Memory B cell (primary cell): ENCODE measurements at regions not wholly inside any gene's neighbourhood (a gene's known extent, or its start where the extent isn't known, plus 50 kb on each side); places are given as distances from the start of the nearest gene placed in this dataset.
"Not testable (repeated sequence)": the region's sequence is repeated elsewhere in the genome, so short reads cannot be mapped to it uniquely, and the experiment has no call there.

ENCODE experiments used
- ATAC-seq: fragments of 150-1000 bp; cut with Tn5 transposase; 2 replicates; pipeline ENCODE4 v1.10.0; 2021; ENCODE audit warnings: low read depth, mild to moderate bottlenecking, moderate library complexity
- DNase-seq, 2 donors: peaks; one replicate each; pipeline ENCODE4 v3.0.0; 2022; ENCODE audit warnings: low spot score in 2 of 2
- H3K27ac Mint-ChIP-seq: one replicate; pipeline ENCODE4 v1.8.0; 2022; ENCODE audit warnings: mild to moderate bottlenecking, moderate library complexity, mixed read lengths
- H3K27me3 Mint-ChIP-seq: one replicate; pipeline ENCODE4 v1.8.0; 2022; ENCODE audit warnings: mixed read lengths
- H3K36me3 Mint-ChIP-seq: one replicate; pipeline ENCODE4 v1.8.0; 2022; ENCODE audit warnings: mild to moderate bottlenecking, mixed read lengths
- H3K4me1 Mint-ChIP-seq: one replicate; pipeline ENCODE4 v1.8.0; 2022; ENCODE audit warnings: mixed read lengths
- H3K4me3 Mint-ChIP-seq: one replicate; pipeline ENCODE4 v1.8.0; 2022; ENCODE audit warnings: mild to moderate bottlenecking, moderate library complexity, mixed read lengths
- H3K9me3 Mint-ChIP-seq: one replicate; pipeline ENCODE4 v1.8.0; 2022; ENCODE audit warnings: mixed read lengths

- Mint-ChIP-seq H3K4me1 (no peaks in the 10 kb centered on the region), H3K36me3 (no peaks in the 10 kb centered on the region), H3K27ac (no peak overlapping the region), H3K4me3 (no peak overlapping the region), H3K9me3 (peaks cover 4% of the 10 kb centered on the region), H3K27me3 (no peaks in the 10 kb centered on the region)
- no peak for ATAC-seq
- no peak for DNase-seq
These were observed 791.1 kb upstream of the SOX11 start for GRCh38 chr2:4900861-4901770.

DNA sequence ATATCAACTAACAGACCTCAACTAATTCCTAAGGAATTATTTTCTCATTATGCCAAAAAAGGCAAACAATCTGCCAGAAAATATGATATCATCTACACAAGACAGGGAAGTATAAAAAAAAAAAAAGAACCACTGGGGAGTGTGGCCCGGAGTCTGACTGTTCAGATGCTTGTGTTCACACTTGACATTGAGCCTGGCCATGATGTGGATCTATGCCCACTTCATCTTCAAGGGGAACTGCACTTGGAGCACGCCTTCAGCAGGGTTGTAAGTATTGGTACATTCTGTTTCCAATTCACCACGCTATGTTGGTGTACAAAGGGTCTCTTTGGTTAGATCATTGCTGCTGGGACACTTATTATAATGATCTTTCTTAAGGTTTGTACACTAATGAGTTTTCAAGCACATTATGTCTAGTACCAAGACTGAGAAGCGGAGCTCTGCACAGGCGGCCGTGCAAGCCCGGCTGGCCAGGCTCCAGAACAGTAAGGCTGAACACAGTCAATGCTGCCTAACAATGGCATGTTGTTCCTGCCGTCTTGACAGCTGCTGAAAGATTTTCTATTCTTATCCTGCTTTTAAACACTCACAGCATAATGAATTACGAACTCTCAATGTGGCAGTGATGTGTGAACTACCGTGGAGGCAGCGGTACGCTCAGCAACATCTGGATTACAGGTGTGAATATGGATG lies 788.4 kb upstream of the SOX11 start:
- H3K36me3 Mint-ChIP-seq = no peaks in the 10 kb centered on the region
- no peaks in the 10 kb centered on the region for H3K27me3 Mint-ChIP-seq
- H3K27ac Mint-ChIP-seq = no peak overlapping the region
- H3K4me1 Mint-ChIP-seq = no peaks in the 10 kb centered on the region
- H3K4me3 Mint-ChIP-seq = no peak overlapping the region
- ATAC-seq (no peak), DNase-seq (no peak)
- H3K9me3 Mint-ChIP-seq = peaks cover 2% of the 10 kb centered on the region

- DNase-seq (no peak), ATAC-seq (no peak)
- Mint-ChIP-seq H3K27ac (no peak overlapping the region), H3K4me3 (no peak overlapping the region), H3K9me3 (no peaks in the 10 kb centered on the region), H3K27me3 (no peaks in the 10 kb centered on the region), H3K4me1 (no peaks in the 10 kb centered on the region), H3K36me3 (no peaks in the 10 kb centered on the region)
These were observed 783.7 kb upstream of the SOX11 start for GRCh38 chr2:4908461-4908860.

DNA sequence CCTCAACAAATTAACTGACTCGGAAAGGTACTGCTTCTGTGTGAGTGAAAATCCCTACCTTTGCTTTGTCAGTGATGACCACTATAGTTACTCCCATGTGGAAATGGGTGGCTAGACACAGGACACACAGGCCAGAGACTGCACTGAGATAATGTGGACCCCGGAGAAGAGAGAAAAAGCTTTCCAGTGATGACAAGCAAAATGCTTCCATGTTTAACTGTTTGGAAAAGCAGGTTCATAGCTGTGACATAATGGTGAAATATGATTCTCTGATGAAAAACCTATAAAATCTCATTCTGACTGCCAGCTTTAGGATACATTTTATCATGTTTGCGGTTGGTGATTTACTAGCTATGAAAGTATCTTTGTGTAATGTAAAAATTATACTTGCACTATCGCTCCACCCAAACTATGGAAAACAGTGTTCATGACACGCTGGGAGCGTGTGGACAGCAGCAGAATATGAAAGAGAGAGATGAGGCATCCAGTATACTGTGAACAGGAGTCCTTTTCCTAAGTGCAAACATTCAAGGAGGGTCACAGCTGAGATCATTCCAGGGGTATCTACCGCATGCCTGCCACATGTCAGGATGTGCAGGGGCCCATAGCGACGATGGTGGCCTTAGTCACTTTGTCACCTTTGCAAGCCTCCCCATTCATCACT lies 782.7 kb upstream of the SOX11 start:
- Mint-ChIP-seq H3K36me3 (no peaks in the 10 kb centered on the region), H3K27ac (no peak overlapping the region), H3K27me3 (no peaks in the 10 kb centered on the region), H3K9me3 (no peaks in the 10 kb centered on the region), H3K4me1 (no peaks in the 10 kb centered on the region), H3K4me3 (no peak overlapping the region)
- DNase-seq (no peak), ATAC-seq (no peak)

GRCh38 chr2:4914036-4914435 lies 778.1 kb upstream of the SOX11 start:
- Mint-ChIP-seq H3K27ac (no peak overlapping the region), H3K9me3 (peaks cover 2% of the 10 kb centered on the region), H3K27me3 (peaks cover 2% of the 10 kb centered on the region), H3K4me3 (no peak overlapping the region), H3K4me1 (no peaks in the 10 kb centered on the region), H3K36me3 (no peaks in the 10 kb centered on the region)
- ATAC-seq (no peak), DNase-seq (no peak)

GRCh38 chr2:4914551-4914950 lies 777.6 kb upstream of the SOX11 start:
- H3K4me3 Mint-ChIP-seq = no peak overlapping the region
- ATAC-seq (no peak), DNase-seq (no peak)
- no peak overlapping the region for H3K27ac Mint-ChIP-seq
- H3K36me3 Mint-ChIP-seq = no peaks in the 10 kb centered on the region
- H3K9me3 Mint-ChIP-seq = peaks cover 2% of the 10 kb centered on the region
- no peaks in the 10 kb centered on the region for H3K4me1 Mint-ChIP-seq
- peaks cover 2% of the 10 kb centered on the region for H3K27me3 Mint-ChIP-seq

GRCh38 chr2:4915357-4915756 lies 776.8 kb upstream of the SOX11 start:
- Mint-ChIP-seq H3K9me3 (peaks cover 2% of the 10 kb centered on the region), H3K27ac (no peak overlapping the region), H3K36me3 (no peaks in the 10 kb centered on the region), H3K4me3 (no peak overlapping the region), H3K27me3 (peaks cover 2% of the 10 kb centered on the region), H3K4me1 (no peaks in the 10 kb centered on the region)
- DNase-seq (no peak), ATAC-seq (no peak)

- H3K27me3 Mint-ChIP-seq = peaks cover 2% of the 10 kb centered on the region
- no peaks in the 10 kb centered on the region for H3K36me3 Mint-ChIP-seq
- ATAC-seq (no peak), DNase-seq (no peak)
- no peak overlapping the region for H3K4me3 Mint-ChIP-seq
- H3K9me3 Mint-ChIP-seq = peaks cover 2% of the 10 kb centered on the region
- no peak overlapping the region for H3K27ac Mint-ChIP-seq
- H3K4me1 Mint-ChIP-seq = no peaks in the 10 kb centered on the region
These were observed 776.1 kb upstream of the SOX11 start for GRCh38 chr2:4916094-4916493.

GRCh38 chr2:4930704-4931103 lies 761.5 kb upstream of the SOX11 start:
- Mint-ChIP-seq H3K9me3 (peaks cover 8% of the 10 kb centered on the region), H3K27ac (no peak overlapping the region), H3K36me3 (no peaks in the 10 kb centered on the region), H3K4me1 (no peaks in the 10 kb centered on the region), H3K27me3 (no peaks in the 10 kb centered on the region), H3K4me3 (no peak overlapping the region)
- DNase-seq (no peak), ATAC-seq (no peak)

DNA sequence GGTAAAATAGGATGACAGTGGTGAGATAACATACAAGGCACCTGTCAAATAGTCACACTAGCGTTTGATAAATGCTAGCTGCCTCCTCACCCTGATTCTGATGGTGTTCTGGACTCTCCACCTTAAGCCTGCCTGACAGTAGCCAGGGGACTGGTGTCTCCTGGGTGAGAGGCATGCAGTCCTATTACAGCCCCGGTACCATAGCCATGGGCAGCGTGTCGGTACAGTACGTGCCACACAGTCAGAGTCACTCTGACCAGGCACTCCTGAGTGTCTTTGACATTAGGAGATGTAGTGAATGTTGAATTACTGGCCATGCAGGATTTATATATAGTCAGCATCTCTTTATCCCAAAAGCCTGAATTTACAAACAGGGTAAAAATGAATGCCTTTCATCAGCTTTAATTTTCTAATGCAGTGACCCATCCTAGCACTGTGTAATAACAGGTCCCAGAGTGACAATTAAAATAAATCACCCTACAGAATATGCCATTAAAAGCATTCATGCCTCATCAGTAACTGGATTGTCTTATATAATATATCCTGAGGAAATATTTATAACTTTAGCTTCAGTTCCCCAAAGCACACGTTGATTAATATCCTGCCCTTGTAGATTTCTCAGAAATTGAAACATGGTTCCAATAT lies 760.3 kb upstream of the SOX11 start:
- no peak for ATAC-seq
- no peaks in the 10 kb centered on the region for H3K36me3 Mint-ChIP-seq
- H3K27me3 Mint-ChIP-seq = no peaks in the 10 kb centered on the region
- DNase-seq = no peak
- no peak overlapping the region for H3K27ac Mint-ChIP-seq
- peaks cover 8% of the 10 kb centered on the region for H3K9me3 Mint-ChIP-seq
- H3K4me1 Mint-ChIP-seq = no peaks in the 10 kb centered on the region
- no peak overlapping the region for H3K4me3 Mint-ChIP-seq

- H3K4me3 Mint-ChIP-seq, H3K4me1 Mint-ChIP-seq, H3K9me3 Mint-ChIP-seq, H3K27me3 Mint-ChIP-seq, H3K27ac Mint-ChIP-seq, DNase-seq, H3K36me3 Mint-ChIP-seq, ATAC-seq: not testable (repeated sequence)
These were observed 756.9 kb upstream of the SOX11 start for GRCh38 chr2:4935291-4935690.

GRCh38 chr2:4937550-4937949 lies 754.6 kb upstream of the SOX11 start:
- H3K27ac Mint-ChIP-seq = no peak overlapping the region
- DNase-seq (no peak), ATAC-seq (no peak)
- no peak overlapping the region for H3K4me3 Mint-ChIP-seq
- no peaks in the 10 kb centered on the region for H3K4me1 Mint-ChIP-seq
- peaks cover 3% of the 10 kb centered on the region for H3K9me3 Mint-ChIP-seq
- no peaks in the 10 kb centered on the region for H3K36me3 Mint-ChIP-seq
- H3K27me3 Mint-ChIP-seq = no peaks in the 10 kb centered on the region

GRCh38 chr2:4938206-4938605 lies 754.0 kb upstream of the SOX11 start:
- Mint-ChIP-seq H3K27me3 (no peaks in the 10 kb centered on the region), H3K9me3 (peaks cover 1% of the 10 kb centered on the region), H3K4me1 (no peaks in the 10 kb centered on the region), H3K36me3 (no peaks in the 10 kb centered on the region), H3K4me3 (no peak overlapping the region), H3K27ac (no peak overlapping the region)
- no peak for DNase-seq
- no peak for ATAC-seq

- DNase-seq = no peak
- Mint-ChIP-seq H3K4me1 (no peaks in the 10 kb centered on the region), H3K27ac (no peak overlapping the region), H3K27me3 (no peaks in the 10 kb centered on the region), H3K4me3 (no peak overlapping the region), H3K9me3 (no peaks in the 10 kb centered on the region), H3K36me3 (no peaks in the 10 kb centered on the region)
- no peak for ATAC-seq
These were observed 749.7 kb upstream of the SOX11 start for GRCh38 chr2:4942441-4942840.
